RKO (cell line): ENCODE measurements at regions not wholly inside any gene's neighbourhood (a gene's known extent, or its start where the extent isn't known, plus 50 kb on each side); places are given as distances from the start of the nearest gene placed in this dataset.
A peak's percentile ranks its signal among the peaks of the same experiment; 100 is the strongest.

Source experiments
- DNase-seq: peaks from one replicate; pipeline ENCODE4 v3.0.0-alpha.2; 2016; ENCODE audit warnings: low spot score

GRCh38 chrX:51798701-51799100 lies 55.5 kb downstream of the GSPT2 start:
- no peak for DNase-seq

GRCh38 chrX:51802917-51803688 lies 59.9 kb downstream of the GSPT2 start:
- peak; percentile 80 for DNase-seq

GRCh38 chrX:51803833-51804232 lies 60.6 kb downstream of the GSPT2 start:
- no peak for DNase-seq

- peak; percentile 8 for DNase-seq
These were observed 61.5 kb downstream of the GSPT2 start for GRCh38 chrX:51804741-51805140.

- no peak for DNase-seq
These were observed 70.7 kb downstream of the GSPT2 start for GRCh38 chrX:51813886-51814460.

- DNase-seq: no peak
These were observed 69.4 kb upstream of the MAGED1 start for GRCh38 chrX:51824061-51824460.

- no peak for DNase-seq
These were observed 68.0 kb upstream of the MAGED1 start for GRCh38 chrX:51825436-51825835.

- DNase-seq: no peak
These were observed 59.3 kb upstream of the MAGED1 start for GRCh38 chrX:51834076-51834475.

- DNase-seq: no peak
These were observed 56.6 kb upstream of the MAGED1 start for GRCh38 chrX:51836823-51837222.

- DNase-seq: no peak
These were observed 56.0 kb upstream of the MAGED1 start for GRCh38 chrX:51837451-51837850.

GRCh38 chrX:51837921-51838320 lies 55.5 kb upstream of the MAGED1 start:
- no peak for DNase-seq
